WTC11 (cell line): ENCODE measurements at regions not wholly inside any gene's neighbourhood (a gene's known extent, or its start where the extent isn't known, plus 50 kb on each side); places are given as distances from the start of the nearest gene placed in this dataset.

ENCODE experiments used
- ATAC-seq: fragments of 200-7000 bp; cut with Tn5 transposase; 2 replicates; pipeline ENCODE4 v1.10.0; 2021; ENCODE audit warnings: mild to moderate bottlenecking, moderate library complexity
- CTCF ChIA-PET: fragments of 300-600 bp; sonication (Branson Sonifier 250); formaldehyde crosslinking; loops from one replicate; lab custom pipeline; 2021; ENCODE audit warnings: antibody characterized with exemption; lab: Charles Lee
- POLR2A ChIA-PET: fragments of 350-600 bp; sonication (Branson Sonifier 250); formaldehyde crosslinking; loops from one replicate; lab custom pipeline; 2021; ENCODE audit warnings: antibody characterized with exemption; lab: Charles Lee
- DNase-seq: peaks from one replicate; pipeline ENCODE4 v3.0.0; 2021; ENCODE audit warnings: low spot score
- H3K27ac Mint-ChIP-seq: 2 replicates; pipeline ENCODE4 v1.8.0; 2021; ENCODE audit warnings: mixed read lengths
- H3K27me3 Mint-ChIP-seq: 2 replicates; pipeline ENCODE4 v1.8.0; 2021; ENCODE audit warnings: low read depth, mild to moderate bottlenecking, moderate library complexity, mixed read lengths
- H3K36me3 Mint-ChIP-seq: 2 replicates; pipeline ENCODE4 v1.8.0; 2021; ENCODE audit warnings: mixed read lengths
- H3K4me1 Mint-ChIP-seq: 2 replicates; pipeline ENCODE4 v1.8.0; 2022; ENCODE audit warnings: mixed read lengths
- H3K4me3 Mint-ChIP-seq: 2 replicates; pipeline ENCODE4 v1.8.0; 2021; ENCODE audit warnings: mild to moderate bottlenecking, moderate library complexity, mixed read lengths
- H3K9me3 Mint-ChIP-seq: 2 replicates; pipeline ENCODE4 v1.8.0; 2021; ENCODE audit warnings: mixed read lengths
- ATF6 ChIP-seq: sonication (generic); formaldehyde crosslinking; IDR thresholded peaks from 2 replicates; pipeline ENCODE4 v1.8.1; 2023; ENCODE audit warnings: mild to moderate bottlenecking, missing genetic modification reagents
- CREM ChIP-seq: sonication (generic); formaldehyde crosslinking; IDR thresholded peaks from 2 replicates; pipeline ENCODE4 v1.8.1; 2022; ENCODE audit warnings: mild to moderate bottlenecking, missing genetic modification reagents, moderate library complexity
- ESRRA ChIP-seq: sonication (generic); formaldehyde crosslinking; IDR thresholded peaks from 2 replicates; pipeline ENCODE4 v1.8.1; 2022; ENCODE audit warnings: mild to moderate bottlenecking, missing genetic modification reagents, borderline replicate concordance
- FOXJ3 ChIP-seq: sonication (generic); formaldehyde crosslinking; IDR thresholded peaks from 2 replicates; pipeline ENCODE4 v1.9.0; 2021; ENCODE audit warnings: missing genetic modification reagents, mild to moderate bottlenecking, borderline replicate concordance
- FOXP4 ChIP-seq: sonication (generic); formaldehyde crosslinking; IDR thresholded peaks from 2 replicates; pipeline ENCODE4 v1.8.0; 2022; ENCODE audit warnings: mild to moderate bottlenecking, missing genetic modification reagents
- GABPB1 ChIP-seq: sonication (generic); formaldehyde crosslinking; IDR thresholded peaks from 2 replicates; pipeline ENCODE4 v1.8.1; 2023; ENCODE audit warnings: mild to moderate bottlenecking, missing genetic modification reagents
- MAX ChIP-seq: sonication (generic); formaldehyde crosslinking; IDR thresholded peaks from 2 replicates; pipeline ENCODE4 v1.8.0; 2022; ENCODE audit warnings: mild to moderate bottlenecking, missing genetic modification reagents
- MXD4 ChIP-seq: fragments of 250-450 bp; sonication (Bioruptor Pico); IDR thresholded peaks from 2 replicates; pipeline ENCODE4 v1.8.0; 2021; ENCODE audit warnings: mild to moderate bottlenecking, moderate library complexity, borderline replicate concordance
- NFATC4 ChIP-seq: fragments of 250-450 bp; sonication (Bioruptor Pico); IDR thresholded peaks from 2 replicates; pipeline ENCODE4 v1.9.0; 2021; ENCODE audit warnings: mild to moderate bottlenecking
- NFE2L1 ChIP-seq: sonication (generic); formaldehyde crosslinking; IDR thresholded peaks from 2 replicates; pipeline ENCODE4 v1.8.1; 2023; ENCODE audit warnings: missing genetic modification reagents
- NR1H2 ChIP-seq: sonication (generic); formaldehyde crosslinking; IDR thresholded peaks from 2 replicates; pipeline ENCODE4 v1.9.0; 2021; ENCODE audit warnings: mild to moderate bottlenecking, moderate library complexity, missing genetic modification reagents
- NR2C2 ChIP-seq: sonication (generic); formaldehyde crosslinking; IDR thresholded peaks from 2 replicates; pipeline ENCODE4 v1.8.0; 2022; ENCODE audit warnings: mild to moderate bottlenecking, missing genetic modification reagents
- RELA ChIP-seq: sonication (generic); formaldehyde crosslinking; IDR thresholded peaks from 2 replicates; pipeline ENCODE4 v1.8.1; 2022; ENCODE audit warnings: missing genetic modification reagents, mild to moderate bottlenecking, borderline replicate concordance
- SP1 ChIP-seq: sonication (generic); formaldehyde crosslinking; conservative IDR thresholded peaks from 2 replicates; pipeline ENCODE4 v1.8.1; 2022; ENCODE audit warnings: missing genetic modification reagents
- STAT6 ChIP-seq: sonication (generic); formaldehyde crosslinking; conservative IDR thresholded peaks from 2 replicates; pipeline ENCODE4 v1.8.1; 2023; ENCODE audit warnings: mild to moderate bottlenecking, low read depth, missing genetic modification reagents, moderate library complexity
- USF1 ChIP-seq: sonication (generic); formaldehyde crosslinking; IDR thresholded peaks from 2 replicates; pipeline ENCODE4 v1.8.0; 2022; ENCODE audit warnings: mild to moderate bottlenecking, missing genetic modification reagents
- ZNF138 ChIP-seq: sonication (generic); formaldehyde crosslinking; conservative IDR thresholded peaks from 2 replicates; pipeline ENCODE4 v1.8.1; 2022; ENCODE audit warnings: mild to moderate bottlenecking, moderate library complexity, missing genetic modification reagents
- ZNF281 ChIP-seq: sonication (generic); formaldehyde crosslinking; IDR thresholded peaks from 2 replicates; pipeline ENCODE4 v1.8.0; 2023; ENCODE audit warnings: mild to moderate bottlenecking, missing genetic modification reagents
- ZNF425 ChIP-seq: fragments of 250-450 bp; sonication (Bioruptor Pico); conservative IDR thresholded peaks from 2 replicates; pipeline ENCODE4 v1.9.0; 2021; ENCODE audit warnings: mild to moderate bottlenecking

- no peak for TF ChIP-seq RELA
- no peak for TF ChIP-seq FOXP4
- no peak for TF ChIP-seq ESRRA (CRISPR knock-in tag)
Measured at GRCh38 chr16:81168406-81168805, 70.1 kb upstream of the BCO1 start (continued).

GRCh38 chr16:81167851-81168250 is 70.6 kb upstream of the BCO1 start:
- no peak for DNase-seq
- Mint-ChIP-seq H3K27ac (no peak overlapping the region), H3K4me1 (no peaks in the 10 kb centered on the region), H3K36me3 (no peaks in the 10 kb centered on the region), H3K4me3 (no peak overlapping the region), H3K27me3 (no peaks in the 10 kb centered on the region), H3K9me3 (no peaks in the 10 kb centered on the region)
- POLR2A ChIA-PET, result no interaction called here
- ATAC-seq, result no peak
- CTCF ChIA-PET, result no interaction called here
- TF ChIP-seq STAT6 (CRISPR knock-in tag) (no peak), MAX (CRISPR knock-in tag) (no peak)

GRCh38 chr16:81166417-81167300 is 70.5 kb upstream of the GCSH start:
- no peak overlapping the region for H3K4me3 Mint-ChIP-seq
- ChIA-PET POLR2A (no interaction called here), CTCF (no interaction called here)
- no peak for ATAC-seq
- H3K9me3 Mint-ChIP-seq, result no peaks in the 10 kb centered on the region
- H3K36me3 Mint-ChIP-seq, result no peaks in the 10 kb centered on the region
- H3K27me3 Mint-ChIP-seq, result no peaks in the 10 kb centered on the region
- H3K4me1 Mint-ChIP-seq, result no peaks in the 10 kb centered on the region
- H3K27ac Mint-ChIP-seq, result peak overlapping the region; percentile 5; the same call in 1 of the 2 replicates
- DNase-seq, result no peak
- TF ChIP-seq NFATC4 (CRISPR knock-in tag), result no peak
- no peak for TF ChIP-seq NR2C2 (CRISPR knock-in tag)
- TF ChIP-seq ZNF281 (CRISPR knock-in tag), result no peak
- no peak for TF ChIP-seq NR1H2 (CRISPR knock-in tag)
- TF ChIP-seq ZNF138 (CRISPR knock-in tag), result no peak
- TF ChIP-seq GABPB1 (CRISPR knock-in tag), result no peak
- TF ChIP-seq CREM (CRISPR knock-in tag), result no peak
- TF ChIP-seq SP1 (CRISPR knock-in tag), result no peak
- no peak for TF ChIP-seq ATF6 (CRISPR knock-in tag)
- no peak for TF ChIP-seq MXD4
- no peak for TF ChIP-seq FOXJ3
- TF ChIP-seq ZNF425 (CRISPR knock-in tag), result no peak
- TF ChIP-seq NFE2L1 (CRISPR knock-in tag), result no peak
- TF ChIP-seq USF1 (CRISPR knock-in tag), result no peak
